ENCODE measurements at regions not wholly inside any gene's neighbourhood (a gene's known extent, or its start where the extent isn't known, plus 50 kb on each side); places are given as distances from the start of the nearest gene placed in this dataset.

GRCh38 chr2:67669168-67669567 lies 272.0 kb downstream of the ETAA1 start:
- Histone ChIP-seq H3K4me1 (ENCODE audit: insufficient read depth, low read length) (peaks cover 16% of the 10 kb centered on the region), H2AFZ (ENCODE audit: low read length) (no peak overlapping the region), H3K9me3 (ENCODE audit: low read length) (no peaks in the 10 kb centered on the region), H3K4me3 (replicated peaks in 1 of 3; ENCODE audit: insufficient read depth in 1 of 3, low read depth in 2 of 3, low read length in 3 of 3) (no peak overlapping the region), H3K79me2 (ENCODE audit: insufficient read depth, low read length) (no peaks in the 10 kb centered on the region), H4K20me1 (ENCODE audit: insufficient read depth, low read length) (no peaks in the 10 kb centered on the region), H3K27me3 (ENCODE audit: control insufficient read depth in 1 of 2, insufficient read depth in 2 of 2, low read length in 2 of 2) (no peaks in the 10 kb centered on the region), H3K9ac (ENCODE audit: insufficient read depth, low read depth, low read length) (no peak overlapping the region), H3K36me3 (replicated peaks in 1 of 2; ENCODE audit: control insufficient read depth in 1 of 2, insufficient read depth in 2 of 2, low read length in 2 of 2) (no peaks in the 10 kb centered on the region), H3K4me2 (ENCODE audit: low read depth, low read length) (no peak overlapping the region), H3K27ac (ENCODE audit: extremely low read length, insufficient read depth, low read length) (no peak overlapping the region)
- in situ Hi-C loops (cut with HindIII; ENCODE audit: extremely low pct_ligation_motif_present, low pct_unique_long_range_greater_than_20kb) = no loop called here
- ChIA-PET POLR2A (no interaction called here), CTCF (ENCODE audit: low intra/inter-chr PET ratio, low total read pairs) (no interaction called here)
- no TSS peak for BruUV-seq (replicated peaks)
- ATAC-seq (no peak), DNase-seq (ENCODE audit: low spot score) (no peak), FAIRE-seq (no peak)
- WGBS (ENCODE audit: low lambda C conversion rate) = 36% methylated on average over 3 of the region's 3 CpGs
- intact Hi-C loops (cut with micrococcal nuclease; ENCODE audit: unreplicated experiment) = no loop called here
- TF ChIP-seq TOPORS (CRISPR knock-in tag; IDR thresholded peaks at IDR 0.05) (no peak), ZNF710 (CRISPR knock-in tag; IDR thresholded peaks at IDR 0.05; ENCODE audit: borderline replicate concordance) (no peak), NR2F2 (IDR thresholded peaks at IDR 0.05; ENCODE audit: borderline replicate concordance, low read depth) (no peak), ZNF318 (CRISPR knock-in tag; IDR thresholded peaks at IDR 0.05) (no peak), ZMAT3 (CRISPR knock-in tag; conservative IDR thresholded peaks at IDR 0.05) (no peak), MATR3 (CRISPR knock-in tag; IDR thresholded peaks at IDR 0.05) (no peak), ZFP41 (CRISPR knock-in tag; IDR thresholded peaks at IDR 0.05; ENCODE audit: borderline replicate concordance) (no peak), ELF4 (CRISPR knock-in tag; IDR thresholded peaks at IDR 0.05; ENCODE audit: borderline replicate concordance) (no peak), ZBTB4 (CRISPR knock-in tag; IDR thresholded peaks at IDR 0.05; ENCODE audit: borderline replicate concordance) (no peak), RNF2 (conservative IDR thresholded peaks at IDR 0.05; ENCODE audit: low read depth) (no peak), ARNTL (CRISPR knock-in tag; IDR thresholded peaks at IDR 0.05) (no peak)
